Fibroblast of the aortic adventitia (primary cell): ENCODE measurements at regions not wholly inside any gene's neighbourhood (a gene's known extent, or its start where the extent isn't known, plus 50 kb on each side); places are given as distances from the start of the nearest gene placed in this dataset.
"Not testable (repeated sequence)": the region's sequence is repeated elsewhere in the genome, so short reads cannot be mapped to it uniquely, and the experiment has no call there.

ENCODE experiments used
- DNase-seq: peaks from one replicate; pipeline ENCODE4 v3.0.0-alpha.2; 2010; ENCODE audit warnings: low read depth
- H3K4me3 ChIP-seq: 2 replicates; pipeline ENCODE4 v1.5.1; 2011; ENCODE audit warnings: low read depth, mild to moderate bottlenecking, control low read depth, low read length, moderate library complexity
- TF ChIP-seq, protein P1 (sequence below): IDR thresholded peaks from 2 replicates; pipeline ENCODE4 v1.5.1; 2011; ENCODE audit warnings: mild to moderate bottlenecking, low read length, control low read depth, inconsistent platforms; ENCODE audit not compliant: insufficient read depth

DNA sequence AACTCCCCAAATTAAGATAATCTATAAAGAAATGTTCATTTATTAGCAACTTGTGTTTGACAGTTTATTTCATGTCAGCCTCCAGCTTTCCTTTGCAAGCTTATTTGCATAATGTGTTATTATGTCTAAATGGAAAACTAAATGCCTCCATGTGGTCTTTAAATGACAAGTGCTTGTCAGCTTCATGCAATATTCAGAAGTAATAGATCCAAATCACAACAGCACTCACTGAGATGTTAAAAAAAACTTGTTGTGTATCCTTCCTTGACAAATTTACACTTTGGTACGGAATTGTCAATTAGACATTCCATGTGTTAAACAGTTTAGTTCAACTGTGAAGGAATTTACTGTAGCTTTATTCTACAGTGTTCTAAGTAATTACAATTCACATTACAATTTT, 124.4 kb upstream of the PTBP2 start:
- TF ChIP-seq, protein P1, sequence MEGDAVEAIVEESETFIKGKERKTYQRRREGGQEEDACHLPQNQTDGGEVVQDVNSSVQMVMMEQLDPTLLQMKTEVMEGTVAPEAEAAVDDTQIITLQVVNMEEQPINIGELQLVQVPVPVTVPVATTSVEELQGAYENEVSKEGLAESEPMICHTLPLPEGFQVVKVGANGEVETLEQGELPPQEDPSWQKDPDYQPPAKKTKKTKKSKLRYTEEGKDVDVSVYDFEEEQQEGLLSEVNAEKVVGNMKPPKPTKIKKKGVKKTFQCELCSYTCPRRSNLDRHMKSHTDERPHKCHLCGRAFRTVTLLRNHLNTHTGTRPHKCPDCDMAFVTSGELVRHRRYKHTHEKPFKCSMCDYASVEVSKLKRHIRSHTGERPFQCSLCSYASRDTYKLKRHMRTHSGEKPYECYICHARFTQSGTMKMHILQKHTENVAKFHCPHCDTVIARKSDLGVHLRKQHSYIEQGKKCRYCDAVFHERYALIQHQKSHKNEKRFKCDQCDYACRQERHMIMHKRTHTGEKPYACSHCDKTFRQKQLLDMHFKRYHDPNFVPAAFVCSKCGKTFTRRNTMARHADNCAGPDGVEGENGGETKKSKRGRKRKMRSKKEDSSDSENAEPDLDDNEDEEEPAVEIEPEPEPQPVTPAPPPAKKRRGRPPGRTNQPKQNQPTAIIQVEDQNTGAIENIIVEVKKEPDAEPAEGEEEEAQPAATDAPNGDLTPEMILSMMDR, result no peak
- H3K4me3 ChIP-seq, result no peak overlapping the region
- DNase-seq, result no peak

DNA sequence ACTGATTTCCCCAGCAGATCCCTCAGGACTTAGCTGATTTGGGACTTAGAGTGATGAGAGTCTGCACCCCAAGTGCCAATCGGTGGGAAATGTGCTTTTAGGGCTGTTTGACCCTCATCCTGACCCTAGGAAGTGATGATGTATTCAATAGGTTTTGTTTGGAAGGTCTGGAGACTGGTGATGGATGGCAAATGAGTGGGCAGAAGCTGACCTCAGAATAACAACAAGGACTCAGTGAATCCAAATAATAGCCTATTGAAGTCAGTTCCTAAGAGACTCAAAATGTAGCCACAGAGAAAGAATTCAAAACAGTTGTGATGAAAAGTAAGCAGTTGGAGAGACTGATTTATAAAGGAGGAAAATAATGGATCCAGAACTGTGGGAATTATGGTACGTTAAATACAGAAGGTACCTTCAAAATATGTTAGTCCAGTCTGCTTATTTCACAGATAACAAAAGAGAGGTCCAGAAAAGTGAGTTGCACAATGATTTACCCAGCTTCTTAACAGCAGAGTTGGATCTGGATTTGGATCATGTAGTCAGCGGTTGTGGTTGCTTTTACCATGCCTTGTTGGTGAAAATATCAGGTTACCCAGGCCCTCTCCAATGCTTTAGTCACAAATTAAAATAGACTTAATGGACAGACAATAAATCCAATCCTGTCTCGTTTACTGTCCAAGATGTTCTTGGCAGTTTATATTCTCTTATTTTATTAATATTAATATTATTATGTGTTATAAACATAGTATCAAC, 123.0 kb upstream of the PTBP2 start:
- TF ChIP-seq, protein P1, result no peak
- H3K4me3 ChIP-seq, result no peak overlapping the region
- DNase-seq, result peak; percentile 29

DNA sequence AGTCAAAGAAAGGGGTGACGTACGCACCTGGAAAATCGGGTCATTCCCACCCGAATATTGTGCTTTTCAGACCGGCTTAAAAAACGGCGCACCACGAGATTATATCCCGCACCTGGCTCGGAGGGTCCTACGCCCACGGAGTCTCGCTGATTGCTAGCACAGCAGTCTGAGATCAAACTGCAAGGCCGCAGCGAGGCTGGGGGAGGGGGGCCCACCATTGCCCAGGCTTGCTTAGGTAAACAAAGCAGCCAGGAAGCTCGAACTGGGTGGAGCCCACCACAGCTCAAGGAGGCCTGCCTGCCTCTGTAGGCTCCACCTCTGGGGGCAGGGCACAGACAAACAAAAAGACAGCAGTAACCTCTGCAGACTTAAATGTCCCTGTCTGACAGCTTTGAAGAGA, 117.0 kb upstream of the PTBP2 start:
- H3K4me3 ChIP-seq, DNase-seq: not testable (repeated sequence)

DNA sequence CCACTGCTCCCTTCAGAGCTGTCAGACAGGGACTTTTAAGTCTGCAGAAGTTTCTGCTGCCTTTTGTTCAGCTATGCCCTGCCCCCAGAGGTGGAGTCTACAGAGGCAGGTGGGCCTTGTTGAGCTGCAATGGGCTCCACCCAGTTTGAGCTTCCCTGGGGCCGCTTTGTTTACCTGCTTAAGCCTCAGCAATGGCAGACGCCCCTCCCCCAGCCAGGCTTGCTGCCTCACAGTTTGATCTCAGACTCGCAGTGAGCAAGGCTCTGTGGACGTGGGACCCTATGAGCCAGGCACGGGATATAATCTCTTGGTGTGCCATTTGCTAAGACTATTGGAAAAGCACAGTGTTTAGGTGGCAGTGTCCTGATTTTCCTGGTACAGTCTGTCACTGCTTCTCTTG, 104.2 kb upstream of the PTBP2 start:
- H3K4me3 ChIP-seq, DNase-seq: not testable (repeated sequence)

DNA sequence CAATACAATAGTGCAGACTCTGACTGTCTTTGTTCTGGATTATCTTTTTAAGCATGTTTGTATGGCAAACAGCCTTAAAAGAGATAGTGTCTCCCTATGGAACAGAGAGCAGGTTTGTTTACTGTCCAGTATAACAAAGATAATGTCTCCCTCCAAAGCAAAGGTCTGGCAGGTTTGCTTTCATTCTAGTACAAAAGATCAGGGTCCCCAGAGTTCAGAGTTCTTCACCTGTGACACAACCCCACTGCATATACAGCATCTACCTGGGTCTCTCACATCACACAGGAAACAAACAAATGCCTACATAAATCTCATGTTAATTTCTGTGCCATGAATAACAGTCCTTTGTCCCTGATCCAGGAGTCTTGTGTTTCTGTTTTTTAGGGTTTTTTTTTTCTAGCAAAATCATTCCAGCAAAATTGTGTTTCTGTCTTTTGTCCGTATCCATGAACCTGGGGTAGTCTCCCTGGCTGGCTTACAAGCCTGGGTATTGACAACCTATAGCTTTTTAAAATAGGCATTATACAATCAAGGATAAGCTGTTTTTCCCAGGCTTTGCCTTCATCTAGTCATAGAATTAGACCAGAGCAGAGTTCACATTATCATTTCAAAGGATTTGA, 89.4 kb upstream of the PTBP2 start:
- H3K4me3 ChIP-seq, result no peak overlapping the region
- TF ChIP-seq, protein P1, result no peak
- no peak for DNase-seq

DNA sequence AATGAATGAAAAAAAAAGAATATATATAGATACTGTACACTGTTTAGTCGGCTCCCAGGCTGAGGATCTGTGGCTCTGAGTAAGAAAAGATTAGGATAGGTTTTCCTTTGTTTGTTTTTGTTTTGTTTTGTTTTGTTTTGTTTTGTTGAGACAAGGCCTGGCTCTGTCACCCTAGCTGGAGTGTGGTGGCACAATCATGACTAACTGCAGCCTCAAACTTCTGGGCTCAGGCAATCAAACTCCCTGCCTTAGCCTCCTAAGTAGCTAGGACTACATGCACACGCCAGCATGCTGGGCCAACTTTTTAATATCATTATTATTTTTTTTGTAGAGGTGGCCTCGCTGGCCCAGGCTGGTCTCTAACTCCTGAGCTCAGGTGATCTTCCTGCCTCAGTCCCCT, 87.9 kb upstream of the PTBP2 start:
- TF ChIP-seq, protein P1, result no peak
- no peak overlapping the region for H3K4me3 ChIP-seq
- DNase-seq, result no peak

DNA sequence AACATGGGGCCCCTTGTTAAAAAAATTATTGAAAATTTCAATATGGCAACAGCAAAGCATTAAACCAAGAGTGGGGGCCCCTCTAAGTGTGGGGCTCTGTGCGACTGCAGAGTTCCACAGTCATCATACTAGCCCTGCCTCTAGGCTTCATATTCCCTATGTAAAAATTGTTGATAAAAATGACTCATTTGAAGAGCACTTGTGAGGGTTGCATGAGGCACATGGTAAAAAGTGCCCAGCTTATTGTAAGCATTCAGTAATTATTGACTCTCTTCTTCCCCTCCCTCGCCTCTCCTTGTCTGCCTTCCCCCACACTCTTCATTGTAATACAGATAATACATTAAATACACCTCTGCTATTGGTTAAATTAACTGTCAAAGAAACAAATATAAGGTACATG, 86.7 kb upstream of the PTBP2 start:
- TF ChIP-seq, protein P1, result no peak
- H3K4me3 ChIP-seq, result no peak overlapping the region
- DNase-seq, result no peak

DNA sequence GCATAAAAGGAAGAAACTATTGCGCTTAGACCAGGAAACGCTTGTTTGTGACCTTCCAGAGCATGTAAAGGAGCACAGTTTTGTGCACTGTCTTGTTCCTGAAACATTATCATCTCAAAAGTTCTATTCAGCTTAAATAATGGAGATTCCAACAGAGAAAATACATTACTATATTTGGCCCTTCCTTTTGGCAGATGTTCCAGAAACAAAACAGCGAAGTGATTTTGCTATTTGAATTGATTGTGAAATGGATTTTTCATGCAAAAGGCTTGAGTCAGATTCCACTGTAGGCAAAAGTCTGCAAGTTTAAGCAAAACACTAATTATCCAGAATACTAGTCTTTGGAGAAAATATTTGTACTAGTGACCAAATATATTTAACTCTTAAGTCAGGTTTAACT, 80.3 kb upstream of the PTBP2 start:
- TF ChIP-seq, protein P1, result no peak
- peak; percentile 53 for DNase-seq
- no peak overlapping the region for H3K4me3 ChIP-seq
